Panc1 (cell line): ENCODE measurements at regions not wholly inside any gene's neighbourhood (a gene's known extent, or its start where the extent isn't known, plus 50 kb on each side); places are given as distances from the start of the nearest gene placed in this dataset.

Experiments
- ATAC-seq: fragments of 200-7000 bp; cut with Tn5 transposase; 2 replicates; pipeline ENCODE4 v1.9.1; 2020; ENCODE audit warnings: mild to moderate bottlenecking, moderate library complexity
- BruUV-seq: library from RNA; stranded (reverse); fragments of 400-500 nt; replicated peaks from 2 replicates; lab custom pipeline; 2021; lab: Mats Ljungman, UMichigan
- CTCF ChIA-PET: fragments of 300-600 bp; sonication (Branson Sonifier 250); formaldehyde crosslinking; loops from one replicate; lab custom pipeline; 2022; ENCODE audit warnings: antibody characterized with exemption; lab: Charles Lee
- POLR2A ChIA-PET: fragments of 300-600 bp; sonication (Branson Sonifier 250); formaldehyde crosslinking; loops from one replicate; lab custom pipeline; 2022; ENCODE audit warnings: antibody characterized with exemption; lab: Charles Lee
- DNase-seq: peaks from one replicate; pipeline ENCODE4 v3.0.0-alpha.2; 2010; ENCODE audit warnings: low read depth, low spot score
- H3K27ac ChIP-seq: 2 replicates; pipeline ENCODE4 v1.5.1; 2011; ENCODE audit warnings: mild to moderate bottlenecking, low read length, inconsistent platforms
- H3K27me3 ChIP-seq: fragments of 200-500 bp; sonication (Bioruptor generic); 2 replicates; pipeline ENCODE4 v1.6.0; 2014; ENCODE audit warnings: low read length, inconsistent platforms; ENCODE audit not compliant: control insufficient read depth, insufficient read depth
- H3K36me3 ChIP-seq: fragments of 200-500 bp; sonication (Bioruptor generic); 2 replicates; pipeline ENCODE4 v1.5.1; 2014; ENCODE audit warnings: inconsistent platforms, mild to moderate bottlenecking, low read length, moderate library complexity; ENCODE audit not compliant: control insufficient read depth, insufficient read depth
- H3K4me1 ChIP-seq: 2 replicates; pipeline ENCODE4 v1.5.1; 2011; ENCODE audit warnings: inconsistent platforms, mild to moderate bottlenecking, low read length, moderate library complexity; ENCODE audit not compliant: control insufficient read depth, insufficient read depth
- H3K4me3 ChIP-seq, 2 experiments: 2 replicates each; pipeline ENCODE4 v1.5.1; 2011 to 2012; ENCODE audit warnings: low read depth in 2 of 2, low read length in 2 of 2, mild to moderate bottlenecking in 2 of 2, inconsistent platforms in 1 of 2, moderate library complexity in 1 of 2
- H3K9me3 ChIP-seq: fragments of 200-500 bp; sonication (Bioruptor generic); 2 replicates; pipeline ENCODE4 v1.5.1; 2014; ENCODE audit warnings: low read depth, mild to moderate bottlenecking, inconsistent platforms, low read length, moderate library complexity; ENCODE audit not compliant: control insufficient read depth, insufficient read depth
- CTCF ChIP-seq: fragments of 450-650 bp; IDR thresholded peaks from 2 replicates; pipeline ENCODE4 v1.5.1; 2017; ENCODE audit warnings: mild to moderate bottlenecking
- POLR2AphosphoS5 ChIP-seq: IDR thresholded peaks from 2 replicates; pipeline ENCODE4 v1.6.1; 2012; ENCODE audit warnings: mild to moderate bottlenecking, low read depth, low read length, moderate library complexity
- REST ChIP-seq, 2 experiments: IDR thresholded peaks; 2 replicates each; pipeline ENCODE4 v1.6.1; 2011 to 2012; ENCODE audit warnings: low read depth in 2 of 2, control low read depth in 1 of 2, low read length in 1 of 2, mild to moderate bottlenecking in 1 of 2, moderate library complexity in 1 of 2; ENCODE audit not compliant: insufficient read depth in 1 of 2
- SIN3A ChIP-seq: IDR thresholded peaks from 2 replicates; pipeline ENCODE4 v1.6.1; 2012; ENCODE audit warnings: low read depth, mild to moderate bottlenecking, low read length, moderate library complexity, borderline replicate concordance; ENCODE audit not compliant: insufficient read depth
- TCF7L2 ChIP-seq: IDR thresholded peaks from 2 replicates; pipeline ENCODE4 v1.6.1; 2011; ENCODE audit warnings: mild to moderate bottlenecking, low read depth, low read length, inconsistent platforms
- in situ Hi-C: cut with HindIII; loops from 2 replicates; pipeline ENCODE4 v1.10.0; 2016; ENCODE audit warnings: low sequenced_read_pairs, low pct_unique_long_range_greater_than_20kb
- intact Hi-C: fragments of 100-400 bp; cut with micrococcal nuclease; formaldehyde crosslinking; loops from one replicate; pipeline ENCODE4 v1.10.0; 2022; ENCODE audit not compliant: unreplicated experiment

- no peak for ATAC-seq
- no peak overlapping the region for H3K27ac ChIP-seq
- no peak for TF ChIP-seq POLR2AphosphoS5
- ChIA-PET CTCF (no interaction called here), POLR2A (no interaction called here)
- no peaks in the 10 kb centered on the region; the same call in 1 of the 2 replicates for H3K9me3 ChIP-seq
- H3K27me3 ChIP-seq, result no peaks in the 10 kb centered on the region
- DNase-seq, result no peak
- H3K4me1 ChIP-seq, result no peaks in the 10 kb centered on the region
- intact Hi-C loops, result no loop called here
- in situ Hi-C loops, result no loop called here
- no TSS peak for BruUV-seq
- no peak overlapping the region for H3K4me3 ChIP-seq
- H3K36me3 ChIP-seq, result no peaks in the 10 kb centered on the region
Observed at GRCh38 chr7:37592366-37592765, 91.2 kb upstream of the GPR141 start.

GRCh38 chr7:37594602-37595001 is 89.0 kb upstream of the GPR141 start:
- ChIA-PET CTCF (no interaction called here), POLR2A (no interaction called here)
- H3K27me3 ChIP-seq, result no peaks in the 10 kb centered on the region
- intact Hi-C loops, result no loop called here
- no peaks in the 10 kb centered on the region for H3K4me1 ChIP-seq
- ATAC-seq, result no peak
- no peaks in the 10 kb centered on the region for H3K36me3 ChIP-seq
- no peak for DNase-seq
- no peak overlapping the region for H3K4me3 ChIP-seq
- H3K27ac ChIP-seq, result no peak overlapping the region
- no TSS peak for BruUV-seq
- in situ Hi-C loops, result no loop called here
- TF ChIP-seq TCF7L2 (no peak), SIN3A (no peak), POLR2AphosphoS5 (no peak), REST (IDR thresholded peaks at IDR 0.05; ENCODE audit: insufficient read depth in 1 of 2, low read depth in 2 of 2, low read length in 1 of 2) (no peak), CTCF (no peak)
- no peaks in the 10 kb centered on the region; the same call in 1 of the 2 replicates for H3K9me3 ChIP-seq

GRCh38 chr7:37598824-37599223 is 84.7 kb upstream of the GPR141 start:
- Histone ChIP-seq H3K4me3 (no peak overlapping the region), H3K9me3 (no peaks in the 10 kb centered on the region; the same call in 1 of the 2 replicates), H3K27me3 (no peaks in the 10 kb centered on the region), H3K36me3 (no peaks in the 10 kb centered on the region), H3K27ac (no peak overlapping the region), H3K4me1 (no peaks in the 10 kb centered on the region)
- BruUV-seq, result no TSS peak
- intact Hi-C loops (no loop called here), in situ Hi-C loops (no loop called here)
- ChIA-PET CTCF (interaction anchor here (0.7 kb wide), 1 partner anchor 36 kb away, joined by 3 read pairs; no protein-coding TSS in a partner anchor), POLR2A (no interaction called here)
- ATAC-seq (no peak), DNase-seq (no peak)
- TF ChIP-seq CTCF, result no peak
